ENCODE measurements at regions not wholly inside any gene's neighbourhood (a gene's known extent, or its start where the extent isn't known, plus 50 kb on each side); places are given as distances from the start of the nearest gene placed in this dataset.
A peak's percentile ranks its signal among the peaks of the same experiment; 100 is the strongest.
"Not testable (repeated sequence)": the region's sequence is repeated elsewhere in the genome, so short reads cannot be mapped to it uniquely, and the experiment has no call there.

DNA sequence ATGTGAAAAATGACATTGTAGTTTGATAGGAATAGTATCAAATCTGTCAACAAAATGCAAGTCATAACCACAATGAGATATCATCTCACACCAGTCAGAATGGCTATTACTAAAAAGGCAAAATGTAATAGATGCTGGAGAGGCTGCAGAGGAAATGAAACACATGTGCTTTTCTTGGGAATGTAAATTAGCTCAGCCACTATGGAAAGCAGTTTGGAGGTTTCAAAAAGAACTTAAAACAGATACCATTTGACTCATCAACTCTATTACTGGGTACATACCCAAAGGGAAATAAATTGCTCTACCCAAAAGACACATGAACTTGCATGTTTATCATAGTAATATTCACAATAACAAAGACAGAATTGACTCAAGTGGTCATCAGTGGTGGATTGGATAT is 572.6 kb downstream of the TRIB2 start:
- Histone ChIP-seq H3K4me2 (ENCODE audit: extremely low read depth, insufficient read depth, low read length) (no peak overlapping the region), H3K4me1 (ENCODE audit: control insufficient read depth, extremely low read depth, insufficient read depth, low read length) (no peaks in the 10 kb centered on the region), H3K4me3 (replicated peaks in 1 of 4; ENCODE audit: control extremely low read depth in 1 of 4, insufficient read depth in 1 of 4, low read depth in 3 of 4, low read length in 4 of 4) (no peak overlapping the region), H3K27me3 (ENCODE audit: control insufficient read depth, insufficient read depth, low read length) (no peaks in the 10 kb centered on the region), H3K27ac (ENCODE audit: insufficient read depth, low read length) (no peak overlapping the region), H4K20me1 (ENCODE audit: control insufficient read depth, extremely low read depth, insufficient read depth, low read length) (no peaks in the 10 kb centered on the region), H2AFZ (ENCODE audit: low read length) (no peak overlapping the region), H3K9me3 (ENCODE audit: control insufficient read depth, insufficient read depth, low read depth, low read length) (no peaks in the 10 kb centered on the region), H3K36me3 (ENCODE audit: control insufficient read depth, insufficient read depth, low read length) (no peaks in the 10 kb centered on the region), H3K79me2 (ENCODE audit: control insufficient read depth, insufficient read depth, low read length) (no peaks in the 10 kb centered on the region), H3K9ac (ENCODE audit: insufficient read depth, low read length) (no peak overlapping the region)
- TF ChIP-seq, protein P1, sequence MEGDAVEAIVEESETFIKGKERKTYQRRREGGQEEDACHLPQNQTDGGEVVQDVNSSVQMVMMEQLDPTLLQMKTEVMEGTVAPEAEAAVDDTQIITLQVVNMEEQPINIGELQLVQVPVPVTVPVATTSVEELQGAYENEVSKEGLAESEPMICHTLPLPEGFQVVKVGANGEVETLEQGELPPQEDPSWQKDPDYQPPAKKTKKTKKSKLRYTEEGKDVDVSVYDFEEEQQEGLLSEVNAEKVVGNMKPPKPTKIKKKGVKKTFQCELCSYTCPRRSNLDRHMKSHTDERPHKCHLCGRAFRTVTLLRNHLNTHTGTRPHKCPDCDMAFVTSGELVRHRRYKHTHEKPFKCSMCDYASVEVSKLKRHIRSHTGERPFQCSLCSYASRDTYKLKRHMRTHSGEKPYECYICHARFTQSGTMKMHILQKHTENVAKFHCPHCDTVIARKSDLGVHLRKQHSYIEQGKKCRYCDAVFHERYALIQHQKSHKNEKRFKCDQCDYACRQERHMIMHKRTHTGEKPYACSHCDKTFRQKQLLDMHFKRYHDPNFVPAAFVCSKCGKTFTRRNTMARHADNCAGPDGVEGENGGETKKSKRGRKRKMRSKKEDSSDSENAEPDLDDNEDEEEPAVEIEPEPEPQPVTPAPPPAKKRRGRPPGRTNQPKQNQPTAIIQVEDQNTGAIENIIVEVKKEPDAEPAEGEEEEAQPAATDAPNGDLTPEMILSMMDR (conservative IDR thresholded peaks at IDR 0.05 in 1 of 2, IDR thresholded peaks at IDR 0.05 in 1 of 2; ENCODE audit: low read depth in 1 of 2, low read length in 2 of 2), result no peak
- TF ChIP-seq EZH2 (IDR thresholded peaks at IDR 0.05; ENCODE audit: low read length, missing control alignments), result no peak
- DNase-seq (ENCODE audit: low read depth in 2 of 2), result no peak

DNA sequence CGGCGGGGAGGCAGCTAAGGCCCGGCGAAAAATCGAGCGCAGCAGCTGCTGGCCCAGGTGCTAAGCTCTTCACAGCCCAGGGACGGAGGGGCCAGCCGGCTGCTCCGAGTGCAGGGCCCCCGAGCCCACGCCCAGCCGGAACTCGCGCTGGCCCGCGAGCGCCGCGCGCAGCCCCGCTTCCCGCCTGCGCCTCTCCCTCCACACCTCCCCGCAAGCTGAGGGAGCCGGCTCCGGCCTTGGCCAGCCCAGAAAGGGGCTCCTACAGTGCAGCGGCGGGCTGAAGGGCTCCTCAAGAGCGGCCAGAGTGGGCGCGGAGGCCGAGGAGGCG is 591.7 kb downstream of the TRIB2 start:
- H3K27me3 ChIP-seq (ENCODE audit: control insufficient read depth, insufficient read depth, low read length); H3K27ac ChIP-seq (ENCODE audit: insufficient read depth, low read length); H4K20me1 ChIP-seq (ENCODE audit: control insufficient read depth, extremely low read depth, insufficient read depth, low read length); H3K9me3 ChIP-seq (ENCODE audit: control insufficient read depth, insufficient read depth, low read depth, low read length); H3K9ac ChIP-seq (ENCODE audit: insufficient read depth, low read length); DNase-seq (ENCODE audit: low read depth in 2 of 2); H3K4me3 ChIP-seq (replicated peaks in 1 of 4; ENCODE audit: control extremely low read depth in 1 of 4, insufficient read depth in 1 of 4, low read depth in 3 of 4, low read length in 4 of 4); H2AFZ ChIP-seq (ENCODE audit: low read length); H3K4me2 ChIP-seq (ENCODE audit: extremely low read depth, insufficient read depth, low read length); H3K79me2 ChIP-seq (ENCODE audit: control insufficient read depth, insufficient read depth, low read length); H3K4me1 ChIP-seq (ENCODE audit: control insufficient read depth, extremely low read depth, insufficient read depth, low read length); H3K36me3 ChIP-seq (ENCODE audit: control insufficient read depth, insufficient read depth, low read length): not testable (repeated sequence)

DNA sequence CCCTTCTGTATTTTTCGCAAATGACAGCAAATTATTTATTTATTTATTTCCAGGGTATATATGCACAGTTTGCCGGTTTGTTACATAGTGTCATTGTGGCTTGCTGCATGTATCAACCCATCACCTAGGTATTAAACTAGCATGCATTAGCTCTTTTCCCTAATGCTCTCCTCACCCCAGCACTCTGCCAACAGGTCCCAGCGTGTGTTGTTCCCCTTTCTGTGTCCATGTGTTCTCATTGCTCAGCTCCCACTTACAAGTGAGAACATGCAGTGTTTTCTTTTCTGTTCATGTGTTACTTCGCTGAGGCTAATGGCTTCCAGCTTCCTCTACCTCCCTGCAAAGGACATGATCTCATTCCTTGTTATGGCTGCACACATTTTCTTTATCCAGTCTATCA is 592.3 kb downstream of the TRIB2 start:
- no peaks in the 10 kb centered on the region for H3K79me2 ChIP-seq (ENCODE audit: control insufficient read depth, insufficient read depth, low read length)
- no peaks in the 10 kb centered on the region for H3K4me1 ChIP-seq (ENCODE audit: control insufficient read depth, extremely low read depth, insufficient read depth, low read length)
- no peaks in the 10 kb centered on the region for H3K9me3 ChIP-seq (ENCODE audit: control insufficient read depth, insufficient read depth, low read depth, low read length)
- no peak overlapping the region for H3K4me2 ChIP-seq (ENCODE audit: extremely low read depth, insufficient read depth, low read length)
- H3K4me3 ChIP-seq (replicated peaks in 1 of 4; ENCODE audit: control extremely low read depth in 1 of 4, insufficient read depth in 1 of 4, low read depth in 3 of 4, low read length in 4 of 4), result no peak overlapping the region
- H4K20me1 ChIP-seq (ENCODE audit: control insufficient read depth, extremely low read depth, insufficient read depth, low read length), result no peaks in the 10 kb centered on the region
- no peak overlapping the region for H3K27ac ChIP-seq (ENCODE audit: insufficient read depth, low read length)
- no peaks in the 10 kb centered on the region for H3K27me3 ChIP-seq (ENCODE audit: control insufficient read depth, insufficient read depth, low read length)
- DNase-seq (ENCODE audit: low read depth in 2 of 2), result no peak
- no peak overlapping the region for H3K9ac ChIP-seq (ENCODE audit: insufficient read depth, low read length)
- TF ChIP-seq EZH2 (IDR thresholded peaks at IDR 0.05; ENCODE audit: low read length, missing control alignments), result no peak
- TF ChIP-seq, protein P1 (conservative IDR thresholded peaks at IDR 0.05 in 1 of 2, IDR thresholded peaks at IDR 0.05 in 1 of 2; ENCODE audit: low read depth in 1 of 2, low read length in 2 of 2), result no peak
- H3K36me3 ChIP-seq (ENCODE audit: control insufficient read depth, insufficient read depth, low read length), result no peaks in the 10 kb centered on the region
- H2AFZ ChIP-seq (ENCODE audit: low read length), result no peak overlapping the region

DNA sequence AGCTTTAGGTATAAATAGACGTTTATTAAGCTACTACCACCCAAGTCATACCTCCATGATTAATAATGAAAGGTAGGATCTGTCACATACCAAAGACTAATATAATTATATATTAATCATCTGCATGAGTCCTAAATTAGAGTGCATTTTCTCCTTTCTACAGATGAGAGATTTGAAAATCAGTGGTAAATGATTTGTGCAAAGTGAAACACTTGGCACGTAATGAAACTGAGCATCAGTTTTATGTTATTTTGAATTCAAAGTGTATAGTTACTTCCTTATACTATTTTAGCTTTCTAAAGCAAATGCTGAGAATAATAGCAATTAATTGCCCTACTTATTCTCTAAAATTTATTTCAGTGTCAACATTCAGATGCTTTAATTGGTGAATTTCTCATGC is 615.3 kb downstream of the TRIB2 start:
- no peaks in the 10 kb centered on the region for H3K27me3 ChIP-seq (ENCODE audit: control insufficient read depth, insufficient read depth, low read length)
- no peak overlapping the region for H3K27ac ChIP-seq (ENCODE audit: insufficient read depth, low read length)
- H3K4me1 ChIP-seq (ENCODE audit: control insufficient read depth, extremely low read depth, insufficient read depth, low read length), result no peaks in the 10 kb centered on the region
- no peaks in the 10 kb centered on the region for H4K20me1 ChIP-seq (ENCODE audit: control insufficient read depth, extremely low read depth, insufficient read depth, low read length)
- no peak overlapping the region for H3K9ac ChIP-seq (ENCODE audit: insufficient read depth, low read length)
- H3K4me3 ChIP-seq (replicated peaks in 1 of 4; ENCODE audit: control extremely low read depth in 1 of 4, insufficient read depth in 1 of 4, low read depth in 3 of 4, low read length in 4 of 4), result no peak overlapping the region
- H3K9me3 ChIP-seq (ENCODE audit: control insufficient read depth, insufficient read depth, low read depth, low read length), result no peaks in the 10 kb centered on the region
- no peak overlapping the region for H2AFZ ChIP-seq (ENCODE audit: low read length)
- no peaks in the 10 kb centered on the region for H3K36me3 ChIP-seq (ENCODE audit: control insufficient read depth, insufficient read depth, low read length)
- H3K4me2 ChIP-seq (ENCODE audit: extremely low read depth, insufficient read depth, low read length), result no peak overlapping the region
- TF ChIP-seq, protein P1 (conservative IDR thresholded peaks at IDR 0.05 in 1 of 2, IDR thresholded peaks at IDR 0.05 in 1 of 2; ENCODE audit: low read depth in 1 of 2, low read length in 2 of 2), result no peak
- no peak for TF ChIP-seq EZH2 (IDR thresholded peaks at IDR 0.05; ENCODE audit: low read length, missing control alignments)
- DNase-seq (ENCODE audit: low read depth in 2 of 2), result no peak
- H3K79me2 ChIP-seq (ENCODE audit: control insufficient read depth, insufficient read depth, low read length), result no peaks in the 10 kb centered on the region

DNA sequence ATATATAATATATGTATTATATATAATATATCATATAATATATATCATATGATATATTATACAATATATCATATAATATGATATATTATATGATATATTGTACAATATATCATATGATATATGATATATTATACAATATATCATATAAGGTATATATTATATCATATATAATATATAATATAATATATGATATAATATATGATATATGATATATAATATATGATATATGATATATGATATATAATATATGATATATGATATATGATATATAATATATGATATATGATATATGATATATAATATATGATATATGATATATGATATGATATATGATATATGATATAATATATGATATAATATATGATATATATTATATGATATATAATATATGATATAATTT is 617.3 kb downstream of the TRIB2 start:
- H2AFZ ChIP-seq (ENCODE audit: low read length); H3K9ac ChIP-seq (ENCODE audit: insufficient read depth, low read length); H3K4me3 ChIP-seq (replicated peaks in 1 of 4; ENCODE audit: control extremely low read depth in 1 of 4, insufficient read depth in 1 of 4, low read depth in 3 of 4, low read length in 4 of 4); H3K4me2 ChIP-seq (ENCODE audit: extremely low read depth, insufficient read depth, low read length); H3K79me2 ChIP-seq (ENCODE audit: control insufficient read depth, insufficient read depth, low read length); H4K20me1 ChIP-seq (ENCODE audit: control insufficient read depth, extremely low read depth, insufficient read depth, low read length); H3K4me1 ChIP-seq (ENCODE audit: control insufficient read depth, extremely low read depth, insufficient read depth, low read length); H3K9me3 ChIP-seq (ENCODE audit: control insufficient read depth, insufficient read depth, low read depth, low read length); H3K27me3 ChIP-seq (ENCODE audit: control insufficient read depth, insufficient read depth, low read length); H3K36me3 ChIP-seq (ENCODE audit: control insufficient read depth, insufficient read depth, low read length); H3K27ac ChIP-seq (ENCODE audit: insufficient read depth, low read length): not testable (repeated sequence)
- peak in 1 of 2 donors; percentile 1 for DNase-seq (ENCODE audit: low read depth in 2 of 2)
